Right ventricle myocardium inferior (tissue), 1 donor: ENCODE measurements at regions not wholly inside any gene's neighbourhood (a gene's known extent, or its start where the extent isn't known, plus 50 kb on each side); places are given as distances from the start of the nearest gene placed in this dataset.

Experiments
- ATAC-seq: fragments of 200-7000 bp; cut with Tn5 transposase; one replicate; pipeline ENCODE4 v1.9.1; 2020; ENCODE audit warnings: mild to moderate bottlenecking, moderate library complexity
- DNase-seq: peaks from one replicate; pipeline ENCODE4 v3.0.0; 2021; ENCODE audit errors: missing footprints
- intact Hi-C: fragments of 100-400 bp; cut with DNase I; formaldehyde crosslinking; loops from one replicate; pipeline ENCODE4 v1.11.0; 2022
- donor health status: DM: no; HTN: yes; CAD: no; lungs with severe emphysema.

GRCh38 chr7:142611566-142612236 is 137.6 kb upstream of the PRSS1 start:
- ATAC-seq = no peak
- intact Hi-C loops = no loop called here

DNA sequence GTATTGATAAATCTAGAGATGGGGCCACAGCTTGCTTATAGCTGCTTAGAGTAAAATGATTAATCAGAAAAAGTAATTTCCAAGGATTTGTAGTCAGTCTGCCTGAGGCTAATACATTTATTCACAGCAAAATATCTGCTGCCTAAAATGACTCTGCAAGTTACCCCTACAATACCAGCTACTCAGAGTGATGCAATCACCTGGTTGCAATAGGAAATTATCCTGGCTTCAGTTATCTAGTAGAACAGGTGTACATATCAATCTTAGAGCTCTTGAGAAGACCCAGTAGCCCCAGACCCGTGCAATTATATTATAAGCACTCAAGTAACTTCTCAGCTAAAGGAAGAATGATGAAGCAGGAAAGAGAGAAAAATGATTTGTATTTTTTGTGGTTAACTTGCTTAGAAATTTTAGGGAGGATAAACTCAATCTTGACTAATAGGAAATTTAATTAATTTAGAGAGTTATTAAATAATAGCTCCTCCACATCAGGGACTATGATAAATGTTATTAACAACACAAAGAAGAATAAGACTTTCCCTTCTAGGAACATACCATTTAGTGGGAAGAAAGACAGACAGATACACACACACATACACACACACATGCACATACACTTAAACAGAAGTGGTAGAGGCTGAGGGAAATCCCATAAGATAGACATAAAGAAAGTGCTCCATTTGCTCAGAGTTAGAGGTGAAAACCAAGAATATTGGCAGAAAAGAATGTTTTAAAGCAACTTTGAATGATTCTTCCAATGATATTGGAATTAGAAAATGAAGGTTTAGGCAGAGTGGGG is 140.4 kb upstream of the PRSS1 start:
- ATAC-seq (no peak), DNase-seq (no peak)
- intact Hi-C loops = loop anchor here (10.0 kb wide), 1 partner anchor 606 kb away; no protein-coding TSS in a partner anchor

More at GRCh38 chr7:142611566-142612236, 137.6 kb upstream of the PRSS1 start:
- no peak for DNase-seq

GRCh38 chr7:142607351-142607750 is 141.9 kb upstream of the PRSS1 start:
- intact Hi-C loops = loop anchor here (10.0 kb wide), 1 partner anchor 607 kb away; no protein-coding TSS in a partner anchor
- DNase-seq = no peak
- no peak for ATAC-seq

GRCh38 chr7:142606081-142606480 is 143.2 kb upstream of the PRSS1 start:
- DNase-seq (no peak), ATAC-seq (no peak)
- intact Hi-C loops = loop anchor here (10.0 kb wide), 1 partner anchor 609 kb away; no protein-coding TSS in a partner anchor

GRCh38 chr7:142604671-142605070 is 144.6 kb upstream of the PRSS1 start:
- intact Hi-C loops = loop anchor here (10.0 kb wide), 1 partner anchor 610 kb away; no protein-coding TSS in a partner anchor
- DNase-seq = no peak
- no peak for ATAC-seq

GRCh38 chr7:142603870-142604448 is 145.3 kb upstream of the PRSS1 start:
- ATAC-seq (no peak), DNase-seq (no peak)
- intact Hi-C loops = loop anchor here (10.0 kb wide), 1 partner anchor 611 kb away; no protein-coding TSS in a partner anchor

GRCh38 chr7:142602756-142603155 is 146.5 kb upstream of the PRSS1 start:
- intact Hi-C loops = loop anchor here (10.0 kb wide), 1 partner anchor 612 kb away; no protein-coding TSS in a partner anchor
- peak; percentile 90 for ATAC-seq

DNA sequence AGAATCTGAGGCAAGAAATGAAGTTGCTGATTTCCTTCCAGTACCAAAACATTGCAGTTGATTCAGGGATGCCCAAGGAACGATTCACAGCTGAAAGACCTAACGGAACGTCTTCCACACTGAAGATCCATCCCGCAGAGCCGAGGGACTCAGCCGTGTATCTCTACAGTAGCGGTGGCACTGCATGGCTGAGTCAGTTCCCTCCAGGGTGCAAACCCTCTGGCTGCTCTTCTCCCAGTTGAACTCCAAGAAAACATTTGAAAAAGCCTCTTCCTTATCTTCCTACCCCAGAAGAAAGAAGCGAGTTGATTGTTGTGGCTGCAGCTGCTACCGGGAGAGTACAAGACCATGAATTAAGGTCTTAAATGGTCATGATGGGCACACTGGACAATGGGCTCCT is 147.1 kb upstream of the PRSS1 start:
- DNase-seq (no peak), ATAC-seq (no peak)
- intact Hi-C loops = loop anchor here (10.0 kb wide), 1 partner anchor 613 kb away; no protein-coding TSS in a partner anchor

More at GRCh38 chr7:142602756-142603155, 146.5 kb upstream of the PRSS1 start:
- DNase-seq = peak; percentile 58

DNA sequence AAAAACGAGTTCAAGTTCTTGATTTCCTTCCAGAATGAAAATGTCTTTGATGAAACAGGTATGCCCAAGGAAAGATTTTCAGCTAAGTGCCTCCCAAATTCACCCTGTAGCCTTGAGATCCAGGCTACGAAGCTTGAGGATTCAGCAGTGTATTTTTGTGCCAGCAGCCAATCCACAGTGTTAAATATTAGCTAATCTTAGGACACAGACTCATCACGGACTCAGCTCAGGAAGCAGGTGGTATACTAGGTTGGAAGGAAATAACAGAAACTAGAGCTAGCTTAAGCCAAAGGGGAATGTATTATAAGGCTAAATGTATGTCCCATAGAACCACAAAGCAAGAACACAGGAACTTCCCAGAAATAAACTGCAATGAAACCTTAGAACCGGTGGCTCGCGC is 151.0 kb upstream of the PRSS1 start:
- DNase-seq = no peak
- intact Hi-C loops = no loop called here
- ATAC-seq = no peak

DNA sequence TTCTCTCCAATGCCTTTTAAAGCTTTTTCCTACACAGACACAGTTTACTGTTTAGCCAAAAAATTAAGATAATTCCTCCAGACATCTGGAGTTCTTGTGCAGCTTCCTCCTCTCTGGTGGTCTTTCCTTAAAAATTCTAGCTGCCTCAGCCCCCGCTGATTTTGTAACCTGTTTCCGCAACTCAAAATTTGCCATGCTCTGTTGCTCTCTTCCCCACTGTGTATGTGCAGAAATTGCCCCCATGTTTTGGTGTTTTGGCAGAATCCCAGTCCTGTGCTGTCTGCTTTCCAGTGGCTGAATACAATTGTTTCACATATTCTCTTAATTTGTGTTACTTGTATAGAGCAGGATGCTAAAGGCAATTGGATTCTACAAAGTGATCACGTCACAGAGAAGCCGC is 151.7 kb upstream of the PRSS1 start:
- ATAC-seq (no peak), DNase-seq (no peak)
- intact Hi-C loops = no loop called here

- ATAC-seq = no peak
- intact Hi-C loops = no loop called here
- no peak for DNase-seq
These were observed 153.3 kb upstream of the PRSS1 start for GRCh38 chr7:142595816-142596516.

DNA sequence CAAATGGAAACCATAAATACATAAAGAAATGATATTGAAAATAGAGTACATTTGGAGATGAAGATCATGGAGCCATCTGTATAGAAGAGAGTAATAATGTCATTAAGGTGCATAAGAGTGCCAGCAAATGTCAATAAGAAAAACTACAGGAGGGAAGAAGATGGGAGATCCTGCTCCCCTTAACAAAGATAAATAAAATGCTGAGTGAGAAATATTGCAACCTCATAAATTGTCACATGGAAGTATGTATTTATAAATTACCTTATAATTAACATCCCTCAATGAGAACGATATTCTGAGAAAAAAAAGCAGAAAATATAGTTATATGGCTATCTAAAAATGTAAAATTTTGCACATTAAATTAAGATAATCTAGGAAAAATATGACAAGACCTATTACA is 155.2 kb upstream of the PRSS1 start:
- intact Hi-C loops = no loop called here
- ATAC-seq (no peak), DNase-seq (no peak)

DNA sequence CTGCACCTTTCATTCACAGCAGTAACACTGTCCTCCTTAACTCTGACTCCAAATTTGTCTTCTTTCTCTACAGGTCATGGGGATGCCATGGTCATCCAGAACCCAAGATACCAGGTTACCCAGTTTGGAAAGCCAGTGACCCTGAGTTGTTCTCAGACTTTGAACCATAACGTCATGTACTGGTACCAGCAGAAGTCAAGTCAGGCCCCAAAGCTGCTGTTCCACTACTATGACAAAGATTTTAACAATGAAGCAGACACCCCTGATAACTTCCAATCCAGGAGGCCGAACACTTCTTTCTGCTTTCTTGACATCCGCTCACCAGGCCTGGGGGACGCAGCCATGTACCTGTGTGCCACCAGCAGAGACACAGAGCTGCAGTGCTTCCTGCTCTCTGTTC is 156.2 kb upstream of the PRSS1 start:
- intact Hi-C loops = no loop called here
- DNase-seq = no peak
- ATAC-seq = no peak

GRCh38 chr7:142592664-142593063 is 156.6 kb upstream of the PRSS1 start:
- intact Hi-C loops = no loop called here
- DNase-seq = no peak
- ATAC-seq = no peak

DNA sequence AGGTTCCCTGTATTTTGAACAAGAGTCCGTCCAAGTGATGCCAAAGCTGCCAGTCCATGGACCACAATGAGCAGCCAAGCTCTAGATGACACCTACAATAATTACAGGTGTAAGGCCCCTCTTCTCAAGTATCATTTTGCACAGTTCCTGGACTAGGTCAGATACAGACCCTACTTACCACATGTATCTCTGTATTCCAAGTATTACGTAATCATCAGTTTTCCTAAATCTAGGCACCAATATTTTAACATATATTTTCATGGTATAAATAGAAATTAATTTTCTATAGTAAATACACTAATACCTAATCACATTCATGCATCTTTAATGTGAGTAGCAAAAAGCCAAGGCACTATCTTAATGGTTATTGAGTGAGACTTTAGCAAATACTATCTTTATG is 157.0 kb upstream of the PRSS1 start:
- no peak for ATAC-seq
- DNase-seq = no peak
- intact Hi-C loops = no loop called here

DNA sequence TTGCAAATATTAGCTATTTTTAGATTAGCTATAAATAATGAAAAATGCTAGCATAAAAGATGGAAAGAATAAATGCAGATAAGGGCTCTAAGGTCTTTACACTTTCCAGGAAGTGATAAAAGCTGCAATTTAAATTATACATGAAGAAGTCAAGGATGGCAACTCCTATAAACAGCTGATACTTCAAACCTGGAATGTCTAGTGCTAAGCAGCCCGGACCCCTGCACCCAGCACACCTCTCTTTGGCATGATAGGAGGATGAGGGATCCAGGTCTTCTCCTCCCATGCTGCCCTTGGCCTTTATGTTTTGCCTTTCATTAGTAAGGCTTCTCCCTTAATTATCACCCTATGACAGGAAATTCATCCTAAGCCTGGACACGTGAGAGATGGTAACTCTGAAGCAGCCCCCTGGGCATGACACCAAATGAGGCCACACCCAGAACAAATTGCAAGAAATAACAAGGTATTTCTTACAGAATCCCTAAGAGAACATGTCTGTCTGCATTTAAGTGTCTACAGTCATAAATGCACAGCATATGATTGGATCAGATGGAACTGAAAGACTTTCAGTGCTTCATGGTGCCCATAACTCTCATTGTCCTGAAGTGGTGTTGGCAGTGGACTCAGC is 158.3 kb upstream of the PRSS1 start:
- no peak for ATAC-seq
- DNase-seq = no peak
- intact Hi-C loops = no loop called here

GRCh38 chr7:142590077-142590476 is 159.2 kb upstream of the PRSS1 start:
- no peak for DNase-seq
- no peak for ATAC-seq
- intact Hi-C loops = no loop called here

DNA sequence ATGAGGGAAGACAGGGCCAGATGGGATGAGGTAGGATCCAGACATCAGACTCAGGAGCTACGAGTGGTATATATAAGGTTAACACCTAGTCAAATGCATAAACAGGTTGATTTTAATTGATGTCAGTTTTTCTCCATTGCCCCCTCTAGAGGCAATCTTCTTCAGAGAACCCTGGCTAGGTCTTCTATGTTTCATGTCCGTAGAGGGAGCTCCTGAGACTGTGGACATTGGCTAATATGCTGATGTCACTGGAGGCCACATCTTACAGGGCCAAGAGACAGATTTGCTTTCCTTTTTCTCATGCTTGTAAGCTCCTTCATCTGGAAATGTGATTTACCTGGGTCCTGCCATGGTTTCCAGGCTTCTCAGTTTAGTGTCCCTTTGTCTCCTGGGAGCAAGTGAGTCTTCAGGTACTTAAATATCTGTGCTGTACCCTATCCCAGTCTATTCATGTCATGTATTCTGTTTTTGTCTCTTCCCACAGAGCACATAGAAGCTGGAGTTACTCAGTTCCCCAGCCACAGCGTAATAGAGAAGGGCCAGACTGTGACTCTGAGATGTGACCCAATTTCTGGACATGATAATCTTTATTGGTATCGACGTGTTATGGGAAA is 161.6 kb upstream of the PRSS1 start:
- peak; percentile 77 for ATAC-seq
- intact Hi-C loops = no loop called here
- DNase-seq = no peak
